ENCODE measurements at regions not wholly inside any gene's neighbourhood (a gene's known extent, or its start where the extent isn't known, plus 50 kb on each side); places are given as distances from the start of the nearest gene placed in this dataset.

GRCh38 chr6:168956141-168956838 lies 297.4 kb downstream of the THBS2 start:
- no TSS peak for BruUV-seq (replicated peaks)
- TF ChIP-seq EZH2 (IDR thresholded peaks at IDR 0.05; ENCODE audit: low read depth): no peak
- no peaks in the 10 kb centered on the region for H3K4me1 ChIP-seq (replicated peaks; ENCODE audit: insufficient read depth)
- H3K36me3 ChIP-seq (ENCODE audit: low read depth): no peaks in the 10 kb centered on the region
- no peaks in the 10 kb centered on the region for H3K9me3 ChIP-seq (ENCODE audit: insufficient read depth, low read depth)
- intact Hi-C loops (cut with micrococcal nuclease; ENCODE audit: unreplicated experiment): loop anchor here (2.0 kb wide), 2 partner anchors 61 to 1575 kb away; no protein-coding TSS in a partner anchor
- H3K4me3 ChIP-seq: no peak overlapping the region
- peaks cover 61% of the 10 kb centered on the region for H3K27me3 ChIP-seq (ENCODE audit: insufficient read depth, low read depth)
- ChIA-PET POLR2A (ENCODE audit: unreplicated experiment) (no interaction called here), CTCF (no interaction called here)
- H3K4me2 ChIP-seq: no peak overlapping the region
- H3K27ac ChIP-seq: no peak overlapping the region
- H4K20me1 ChIP-seq (ENCODE audit: insufficient read depth): no peaks in the 10 kb centered on the region
- H3K9me2 ChIP-seq (ENCODE audit: insufficient read depth): no peaks in the 10 kb centered on the region
- no peak for DNase-seq
- H3K79me2 ChIP-seq (ENCODE audit: low read depth): no peaks in the 10 kb centered on the region
- no peaks in the 10 kb centered on the region for H3F3A ChIP-seq (ENCODE audit: insufficient read depth, low read depth)
- H2AFZ ChIP-seq: no peak overlapping the region

DNA sequence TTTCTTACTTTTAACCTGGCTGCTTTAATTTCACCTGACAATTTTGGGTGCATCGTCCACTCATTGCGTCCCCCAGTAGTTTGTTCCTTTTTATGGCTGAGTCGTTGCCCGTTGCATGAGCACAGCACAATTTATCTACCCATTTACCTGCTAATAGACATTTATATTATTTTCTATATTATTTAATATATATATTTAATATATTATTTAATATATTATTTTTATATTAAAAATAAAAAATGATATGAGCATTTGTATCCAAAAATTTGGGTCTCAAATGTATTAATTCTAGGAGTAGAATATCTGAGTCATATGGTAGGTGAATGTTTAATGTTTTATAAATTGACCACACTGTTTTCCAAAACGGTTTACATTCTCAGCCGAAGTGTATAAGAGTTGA lies 300.2 kb downstream of the THBS2 start:
- DNase-seq: no peak
- no peaks in the 10 kb centered on the region for H4K20me1 ChIP-seq (ENCODE audit: insufficient read depth)
- H3K27ac ChIP-seq: no peak overlapping the region
- BruUV-seq (replicated peaks): no TSS peak
- no peaks in the 10 kb centered on the region for H3K4me1 ChIP-seq (replicated peaks; ENCODE audit: insufficient read depth)
- no peak overlapping the region for H3K4me2 ChIP-seq
- POLR2A ChIA-PET (ENCODE audit: unreplicated experiment): no interaction called here
- H3K79me2 ChIP-seq (ENCODE audit: low read depth): no peaks in the 10 kb centered on the region
- no peak overlapping the region for H2AFZ ChIP-seq
- intact Hi-C loops (cut with micrococcal nuclease; ENCODE audit: unreplicated experiment): no loop called here
- TF ChIP-seq EZH2 (IDR thresholded peaks at IDR 0.05; ENCODE audit: low read depth): no peak
- TF ChIP-seq, protein P1, sequence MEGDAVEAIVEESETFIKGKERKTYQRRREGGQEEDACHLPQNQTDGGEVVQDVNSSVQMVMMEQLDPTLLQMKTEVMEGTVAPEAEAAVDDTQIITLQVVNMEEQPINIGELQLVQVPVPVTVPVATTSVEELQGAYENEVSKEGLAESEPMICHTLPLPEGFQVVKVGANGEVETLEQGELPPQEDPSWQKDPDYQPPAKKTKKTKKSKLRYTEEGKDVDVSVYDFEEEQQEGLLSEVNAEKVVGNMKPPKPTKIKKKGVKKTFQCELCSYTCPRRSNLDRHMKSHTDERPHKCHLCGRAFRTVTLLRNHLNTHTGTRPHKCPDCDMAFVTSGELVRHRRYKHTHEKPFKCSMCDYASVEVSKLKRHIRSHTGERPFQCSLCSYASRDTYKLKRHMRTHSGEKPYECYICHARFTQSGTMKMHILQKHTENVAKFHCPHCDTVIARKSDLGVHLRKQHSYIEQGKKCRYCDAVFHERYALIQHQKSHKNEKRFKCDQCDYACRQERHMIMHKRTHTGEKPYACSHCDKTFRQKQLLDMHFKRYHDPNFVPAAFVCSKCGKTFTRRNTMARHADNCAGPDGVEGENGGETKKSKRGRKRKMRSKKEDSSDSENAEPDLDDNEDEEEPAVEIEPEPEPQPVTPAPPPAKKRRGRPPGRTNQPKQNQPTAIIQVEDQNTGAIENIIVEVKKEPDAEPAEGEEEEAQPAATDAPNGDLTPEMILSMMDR (conservative IDR thresholded peaks at IDR 0.05): no peak
- H3K36me3 ChIP-seq (ENCODE audit: low read depth): no peaks in the 10 kb centered on the region
- H3K4me3 ChIP-seq: no peak overlapping the region
- H3K27me3 ChIP-seq (ENCODE audit: insufficient read depth, low read depth): peaks cover 61% of the 10 kb centered on the region
- CTCF ChIA-PET: no interaction called here
- H3K9me2 ChIP-seq (ENCODE audit: insufficient read depth): no peaks in the 10 kb centered on the region
- no peaks in the 10 kb centered on the region for H3F3A ChIP-seq (ENCODE audit: insufficient read depth, low read depth)
- no peaks in the 10 kb centered on the region for H3K9me3 ChIP-seq (ENCODE audit: insufficient read depth, low read depth)

DNA sequence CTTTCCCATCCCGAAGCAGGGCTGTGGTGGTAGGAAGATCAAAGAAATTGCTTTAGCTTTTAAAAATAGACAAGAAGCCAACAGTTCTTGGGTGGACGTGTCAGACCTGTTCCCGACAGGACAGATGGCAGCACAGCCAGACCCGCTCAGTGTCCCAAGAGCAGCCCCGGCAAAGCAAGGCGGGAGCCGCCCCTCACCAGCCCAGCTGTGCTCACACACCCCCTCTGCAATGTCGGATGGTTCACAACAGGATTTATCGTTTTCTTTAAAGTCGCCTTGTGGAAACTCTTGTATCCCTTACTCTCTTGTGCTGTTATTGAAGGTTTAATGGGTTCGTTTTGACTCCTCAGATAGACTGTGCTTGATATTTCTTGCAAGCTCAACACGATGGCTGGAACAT lies 302.4 kb downstream of the THBS2 start:
- no TSS peak for BruUV-seq (replicated peaks)
- TF ChIP-seq, protein P1 (conservative IDR thresholded peaks at IDR 0.05): no peak
- TF ChIP-seq EZH2 (IDR thresholded peaks at IDR 0.05; ENCODE audit: low read depth): no peak
- no peaks in the 10 kb centered on the region for H4K20me1 ChIP-seq (ENCODE audit: insufficient read depth)
- no peaks in the 10 kb centered on the region for H3F3A ChIP-seq (ENCODE audit: insufficient read depth, low read depth)
- DNase-seq: no peak
- no peaks in the 10 kb centered on the region for H3K4me1 ChIP-seq (replicated peaks; ENCODE audit: insufficient read depth)
- intact Hi-C loops (cut with micrococcal nuclease; ENCODE audit: unreplicated experiment): no loop called here
- no peaks in the 10 kb centered on the region for H3K79me2 ChIP-seq (ENCODE audit: low read depth)
- H3K4me3 ChIP-seq: no peak overlapping the region
- H3K9me3 ChIP-seq (ENCODE audit: insufficient read depth, low read depth): no peaks in the 10 kb centered on the region
- H3K27ac ChIP-seq: no peak overlapping the region
- H3K9me2 ChIP-seq (ENCODE audit: insufficient read depth): no peaks in the 10 kb centered on the region
- ChIA-PET POLR2A (ENCODE audit: unreplicated experiment) (no interaction called here), CTCF (no interaction called here)
- H3K4me2 ChIP-seq: no peak overlapping the region
- H3K36me3 ChIP-seq (ENCODE audit: low read depth): no peaks in the 10 kb centered on the region
- H3K27me3 ChIP-seq (ENCODE audit: insufficient read depth, low read depth): peaks cover 65% of the 10 kb centered on the region
- H2AFZ ChIP-seq: no peak overlapping the region

DNA sequence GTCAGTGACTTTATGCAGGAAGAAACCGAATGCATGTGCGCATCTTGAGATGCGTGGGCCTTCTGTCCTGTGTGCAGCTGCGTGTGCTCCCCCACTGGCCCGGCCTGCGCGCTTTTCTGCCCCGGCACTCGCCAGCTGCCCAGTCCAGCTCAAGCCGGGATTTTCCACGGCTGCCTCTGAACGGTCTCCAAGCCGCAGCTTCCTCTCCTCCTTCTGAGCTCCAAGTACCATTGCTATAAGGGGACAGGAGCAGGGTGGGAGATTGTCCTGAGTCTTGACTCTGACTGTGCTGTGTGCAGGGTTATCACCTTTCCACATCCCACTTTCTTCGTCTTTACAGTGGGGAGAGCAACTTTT lies 302.8 kb downstream of the THBS2 start:
- BruUV-seq (replicated peaks): no TSS peak
- no peaks in the 10 kb centered on the region for H3F3A ChIP-seq (ENCODE audit: insufficient read depth, low read depth)
- H3K4me2 ChIP-seq: no peak overlapping the region
- peaks cover 69% of the 10 kb centered on the region for H3K27me3 ChIP-seq (ENCODE audit: insufficient read depth, low read depth)
- DNase-seq: no peak
- H4K20me1 ChIP-seq (ENCODE audit: insufficient read depth): no peaks in the 10 kb centered on the region
- CTCF ChIA-PET: no interaction called here
- no peak for TF ChIP-seq EZH2 (IDR thresholded peaks at IDR 0.05; ENCODE audit: low read depth)
- TF ChIP-seq, protein P1 (conservative IDR thresholded peaks at IDR 0.05): no peak
- H3K9me3 ChIP-seq (ENCODE audit: insufficient read depth, low read depth): no peaks in the 10 kb centered on the region
- no peak overlapping the region for H2AFZ ChIP-seq
- no peaks in the 10 kb centered on the region for H3K36me3 ChIP-seq (ENCODE audit: low read depth)
- H3K4me3 ChIP-seq: no peak overlapping the region
- POLR2A ChIA-PET (ENCODE audit: unreplicated experiment): no interaction called here
- no peaks in the 10 kb centered on the region for H3K9me2 ChIP-seq (ENCODE audit: insufficient read depth)
- H3K4me1 ChIP-seq (replicated peaks; ENCODE audit: insufficient read depth): no peaks in the 10 kb centered on the region
- no peaks in the 10 kb centered on the region for H3K79me2 ChIP-seq (ENCODE audit: low read depth)
- intact Hi-C loops (cut with micrococcal nuclease; ENCODE audit: unreplicated experiment): no loop called here
- H3K27ac ChIP-seq: no peak overlapping the region
